Amygdala (tissue), 56 donors: ENCODE measurements at regions not wholly inside any gene's neighbourhood (a gene's known extent, or its start where the extent isn't known, plus 50 kb on each side); places are given as distances from the start of the nearest gene placed in this dataset.
"Not testable (repeated sequence)": the region's sequence is repeated elsewhere in the genome, so short reads cannot be mapped to it uniquely, and the experiment has no call there.

Experiments
- DNase-seq, 56 donors: peaks; one replicate each; lab custom pipeline; 2025; lab: John Stamatoyannopoulos, UW

DNA sequence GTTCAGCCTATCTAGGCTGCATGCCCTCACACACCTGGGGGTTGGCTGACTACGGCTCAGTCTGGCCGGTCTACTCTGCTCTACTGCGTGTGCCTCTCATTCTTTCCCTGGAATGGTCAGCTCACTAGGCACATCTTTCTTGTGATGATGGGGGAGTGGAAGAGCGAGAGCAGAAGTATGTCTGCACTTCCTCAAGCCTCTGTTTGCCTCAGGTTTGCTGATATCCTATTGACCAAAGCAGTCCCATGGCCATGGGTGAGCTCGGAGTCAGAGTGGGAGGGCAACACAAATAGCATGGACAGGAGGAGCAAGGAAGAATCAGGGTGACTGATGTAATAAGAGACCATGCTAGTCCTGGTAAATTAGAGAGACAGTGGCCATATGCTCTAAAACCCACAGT lies 167.9 kb upstream of the PRICKLE2 start:
- no peak for DNase-seq

DNA sequence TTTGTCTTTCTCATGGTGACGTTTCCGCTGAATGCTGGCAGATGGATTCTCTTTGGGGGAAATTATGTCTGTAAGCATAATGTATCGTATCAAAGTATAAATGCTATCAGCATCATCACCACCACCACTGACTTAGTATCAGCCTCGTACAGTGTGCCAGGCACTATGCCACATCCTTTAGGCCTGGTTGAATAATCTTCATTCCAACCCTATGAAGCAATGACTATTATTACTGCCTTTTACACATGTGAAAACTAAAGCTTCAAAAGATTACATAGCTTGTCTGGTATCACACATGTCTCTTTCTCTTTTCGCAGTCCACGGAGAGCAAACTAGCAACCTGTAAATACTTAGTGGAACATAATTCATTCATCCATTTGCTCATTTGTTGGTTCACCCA lies 166.7 kb upstream of the PRICKLE2 start:
- DNase-seq = no peak

DNA sequence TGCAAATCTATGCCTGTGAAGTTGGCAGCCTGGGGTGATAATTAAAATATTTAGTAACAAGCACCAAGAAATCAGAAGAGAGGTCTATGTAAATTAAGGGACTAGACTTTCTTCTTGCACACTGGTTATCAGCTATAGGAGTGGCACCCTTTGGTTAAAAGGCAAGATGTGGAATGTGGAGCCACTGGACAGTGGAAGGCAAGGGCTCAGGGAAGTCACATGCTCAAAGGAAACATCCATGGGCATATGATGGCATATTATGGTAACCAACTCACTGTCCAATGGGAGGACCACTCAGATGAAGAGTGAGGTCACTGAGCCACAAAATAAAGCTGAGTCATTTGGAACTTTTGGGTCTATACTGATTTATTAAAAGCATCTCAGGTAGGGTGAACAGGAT lies 165.6 kb upstream of the PRICKLE2 start:
- no peak for DNase-seq

DNA sequence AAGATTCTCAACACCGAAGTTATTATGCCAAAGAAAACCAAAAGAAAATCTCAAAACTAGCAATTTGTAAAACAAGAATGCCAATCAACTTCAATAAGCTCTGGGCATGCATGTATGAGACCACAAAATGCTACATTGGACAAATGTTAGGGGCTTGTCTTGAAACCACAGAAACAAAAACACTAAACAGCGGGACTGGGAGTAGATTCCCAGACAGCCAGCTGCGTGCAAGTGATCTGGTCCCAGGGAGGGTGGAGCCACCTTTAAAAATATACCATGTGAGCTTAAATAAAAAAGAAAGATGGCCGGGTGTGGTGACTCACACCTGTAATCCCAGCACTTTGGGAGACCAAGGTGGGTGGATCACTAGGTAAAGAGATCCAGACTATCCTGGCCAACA lies 163.6 kb upstream of the PRICKLE2 start:
- DNase-seq = no peak

DNA sequence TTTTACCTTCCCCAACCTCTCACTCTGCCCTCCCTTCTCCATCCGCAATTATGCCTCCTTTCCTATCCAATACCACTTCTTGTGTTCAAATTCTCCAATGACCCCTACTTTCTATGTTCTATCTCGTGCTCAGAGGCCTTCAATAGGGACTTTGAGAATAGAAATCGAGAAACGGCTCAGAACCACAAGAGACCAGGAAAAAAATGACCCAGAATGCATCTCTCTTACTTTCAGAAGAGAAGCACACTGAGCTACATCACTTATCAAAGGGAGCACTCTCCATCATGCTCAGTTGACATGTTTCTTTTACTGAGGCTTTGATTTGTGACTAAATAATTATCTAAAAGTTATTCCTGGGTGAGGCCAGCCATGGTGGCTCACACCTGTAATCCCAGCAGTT lies 162.4 kb upstream of the PRICKLE2 start:
- no peak for DNase-seq

DNA sequence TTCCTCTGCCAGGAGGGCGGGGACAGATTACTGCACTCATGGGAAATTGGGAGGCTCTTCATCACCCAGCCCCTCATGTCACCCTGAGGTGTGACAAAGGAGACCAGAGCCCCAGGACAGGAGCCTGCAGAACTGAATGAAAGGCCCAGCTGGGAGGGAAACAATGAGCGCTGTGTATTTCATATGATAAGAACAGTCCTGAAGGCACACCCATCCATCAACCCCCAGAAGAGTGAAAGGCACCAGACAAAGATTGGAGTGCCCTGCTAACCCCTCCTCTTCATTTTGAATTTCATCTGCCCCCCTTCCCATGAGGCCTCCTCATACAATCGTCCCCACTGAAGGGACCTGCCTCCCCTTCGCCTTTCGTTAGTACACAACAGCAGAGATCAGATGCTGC lies 160.0 kb upstream of the PRICKLE2 start:
- DNase-seq = no peak

DNA sequence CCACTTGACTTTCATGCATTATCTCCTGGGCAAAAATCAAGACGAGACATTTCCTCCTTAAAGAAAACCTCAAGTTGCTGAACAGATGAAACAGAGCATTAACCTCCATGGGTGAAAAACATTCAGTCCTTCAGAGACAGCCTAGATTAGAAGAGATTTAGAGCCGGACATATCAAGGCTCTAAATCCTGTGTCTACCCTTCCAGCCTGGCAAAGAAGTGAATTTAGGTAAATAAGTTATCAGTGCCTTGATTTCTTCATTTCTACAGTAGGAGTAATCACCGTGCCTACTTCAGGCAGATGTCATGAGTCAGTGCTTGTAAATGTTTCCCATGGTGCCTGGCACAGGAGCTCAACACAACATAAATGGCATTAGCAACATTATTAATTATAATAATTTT lies 159.3 kb upstream of the PRICKLE2 start:
- no peak for DNase-seq

DNA sequence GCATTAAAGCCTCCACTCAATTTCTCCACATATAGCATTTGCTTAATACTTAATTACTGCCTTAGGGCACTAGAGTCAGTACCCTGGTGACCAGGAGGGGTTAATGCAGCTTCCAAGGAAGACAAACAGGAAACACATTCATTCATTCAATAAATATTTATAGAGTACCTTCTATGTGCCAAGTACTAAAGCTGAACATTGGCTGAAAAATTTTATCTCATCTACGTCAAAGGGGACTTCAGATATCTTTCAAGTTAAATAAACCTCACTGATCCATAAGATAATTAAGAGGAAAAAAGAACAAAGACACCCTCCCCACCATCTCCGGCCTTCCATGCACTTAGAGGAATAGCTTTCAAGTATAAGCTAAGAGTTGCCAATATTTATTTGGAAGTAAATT lies 156.9 kb upstream of the PRICKLE2 start:
- DNase-seq = no peak

DNA sequence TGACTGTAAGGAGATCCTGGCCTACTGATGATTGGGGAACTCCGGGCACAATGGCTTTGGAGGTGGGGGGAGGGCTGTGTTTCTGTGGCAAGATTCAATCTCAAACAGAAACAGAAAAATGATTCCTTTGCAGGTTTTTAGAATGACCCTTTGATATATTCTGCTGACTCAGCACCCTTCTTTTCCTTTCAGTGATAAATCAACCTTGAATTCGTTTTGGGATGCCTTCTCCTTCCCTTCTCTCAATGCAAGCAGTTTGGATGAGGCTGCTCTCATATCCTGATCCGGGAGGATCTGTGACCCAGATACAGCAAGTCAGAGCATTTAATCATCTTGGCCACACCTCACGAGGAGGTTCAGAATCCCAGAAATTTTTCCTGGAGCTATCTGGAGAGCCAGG lies 156.1 kb upstream of the PRICKLE2 start:
- no peak for DNase-seq

DNA sequence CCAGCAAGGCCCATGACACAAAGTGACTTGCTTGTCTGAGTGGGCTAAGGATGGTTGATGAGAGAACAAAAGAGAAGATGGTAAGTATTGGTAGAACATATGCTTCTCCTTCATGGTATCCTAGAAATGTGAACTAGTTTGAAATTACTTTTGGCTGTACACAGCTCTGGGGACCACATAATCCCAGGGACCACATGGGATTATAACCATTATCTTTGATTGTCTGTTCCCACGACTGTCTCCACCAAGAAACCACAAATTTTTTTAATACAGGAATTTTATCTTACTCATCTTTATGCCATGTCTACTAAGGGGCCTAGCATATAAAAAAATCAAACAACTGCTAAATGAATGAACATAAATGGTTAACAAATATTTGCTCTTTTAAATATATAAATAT lies 155.3 kb upstream of the PRICKLE2 start:
- no peak for DNase-seq

DNA sequence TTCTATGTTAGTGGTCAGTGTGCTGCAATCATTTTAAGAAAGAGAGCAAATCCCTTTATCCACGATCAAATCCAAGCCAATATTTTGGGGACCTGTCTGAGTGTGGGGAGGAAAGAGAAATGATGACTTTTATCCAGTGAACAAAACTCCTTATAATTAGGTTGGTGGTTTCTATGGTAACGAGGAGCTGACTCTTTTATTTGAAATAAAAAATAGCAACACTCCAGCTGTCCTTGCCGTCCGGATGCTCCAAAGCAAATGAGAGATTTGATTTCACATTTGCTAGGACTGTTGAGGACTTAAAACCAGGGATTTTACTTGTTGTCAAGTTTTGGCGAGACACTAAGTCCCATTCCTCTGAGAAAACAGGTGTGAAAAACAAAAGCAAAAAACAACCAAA lies 154.0 kb upstream of the PRICKLE2 start:
- DNase-seq = peak in 1 of 56 donors; percentile 14

DNA sequence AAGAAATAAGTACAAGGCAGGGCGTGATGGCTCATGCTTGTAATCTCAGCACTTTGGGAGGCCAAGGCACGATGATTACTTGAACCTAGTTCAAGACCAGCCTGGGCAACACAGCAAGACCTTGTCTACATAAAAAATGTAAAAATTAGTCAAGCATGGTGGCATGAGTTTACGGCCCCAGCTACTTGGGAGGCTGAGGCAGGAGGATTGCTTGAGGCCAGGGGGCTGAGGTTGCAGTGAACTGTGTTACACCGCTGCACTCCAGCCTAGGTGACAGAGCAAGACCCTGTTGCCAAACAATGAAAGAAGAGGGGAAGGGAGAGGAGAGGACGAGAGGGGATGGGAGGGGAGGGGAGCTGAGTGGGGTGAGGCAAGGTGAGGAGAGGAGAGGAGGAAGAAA lies 152.7 kb upstream of the PRICKLE2 start:
- DNase-seq = no peak

DNA sequence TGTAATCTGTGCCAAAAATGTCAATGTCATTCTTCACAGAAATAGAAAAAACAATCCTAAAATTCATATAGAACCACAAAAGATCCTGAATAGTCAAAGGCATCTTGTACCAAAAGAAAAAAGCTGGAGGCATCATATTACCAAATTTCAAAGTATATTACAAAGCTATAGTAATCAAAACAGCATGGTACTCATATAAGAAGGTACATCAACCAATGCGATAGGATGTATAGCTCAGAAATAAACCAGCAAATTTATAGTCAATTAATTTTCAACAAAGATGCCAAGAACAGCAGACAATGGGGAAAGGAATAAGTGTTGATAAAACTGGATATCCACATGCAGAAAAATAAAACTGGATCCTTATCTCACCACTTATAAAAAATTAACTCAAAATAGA lies 150.5 kb upstream of the PRICKLE2 start:
- no peak for DNase-seq

DNA sequence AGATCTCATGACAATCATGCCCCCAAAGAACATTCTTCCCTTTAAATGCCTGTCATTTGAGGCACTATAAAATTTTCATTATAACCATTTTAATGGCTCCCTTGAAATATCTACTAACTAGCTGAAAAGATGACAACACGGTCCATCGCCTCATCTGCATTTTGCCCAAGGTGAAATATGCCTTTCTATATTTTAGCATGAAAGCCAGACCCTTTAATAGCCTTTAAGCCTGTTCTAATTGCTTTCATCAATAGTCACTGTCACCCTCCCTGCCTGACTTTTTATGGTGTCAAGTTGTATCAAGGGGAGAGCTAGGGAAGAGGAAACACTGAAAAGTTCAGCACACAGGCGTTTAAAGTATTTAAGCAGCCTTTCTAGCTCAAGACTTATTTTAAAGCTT lies 144.1 kb upstream of the PRICKLE2 start:
- no peak for DNase-seq

DNA sequence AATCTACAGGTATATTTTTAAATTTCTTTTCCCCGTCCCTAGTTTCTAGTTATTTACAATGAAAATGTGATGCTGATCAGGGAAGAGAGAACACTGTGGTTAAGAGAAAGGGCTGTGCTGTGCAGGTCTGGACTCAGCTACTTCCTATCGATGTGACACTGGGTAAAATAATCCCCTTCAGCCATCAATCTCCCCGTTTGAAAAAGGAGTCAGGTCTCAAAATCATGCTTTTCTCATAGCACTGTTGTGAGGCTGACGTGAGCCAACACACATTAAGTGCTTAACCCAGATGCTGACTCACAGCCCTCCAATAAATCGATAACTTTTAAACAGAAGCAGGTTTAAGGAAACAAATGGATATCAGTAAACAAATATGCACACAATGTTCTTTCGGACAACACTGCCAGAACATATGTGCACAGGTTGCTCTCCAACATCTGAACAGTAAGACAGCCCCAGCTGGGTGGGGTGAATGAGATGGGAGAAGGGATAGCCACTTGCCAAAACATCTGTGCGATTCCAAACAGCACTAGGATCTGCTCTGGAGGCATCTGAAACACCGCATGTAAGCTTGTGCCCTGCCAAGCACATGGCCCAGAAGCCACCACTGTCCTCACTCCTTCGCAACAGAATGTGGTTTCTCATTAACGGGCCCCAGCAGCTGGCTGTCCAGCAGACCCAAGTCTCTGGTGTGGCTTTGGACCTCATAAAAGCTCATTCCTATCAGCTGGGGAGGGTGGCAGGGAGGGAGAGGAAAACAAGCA lies 143.2 kb upstream of the PRICKLE2 start:
- DNase-seq = no peak

DNA sequence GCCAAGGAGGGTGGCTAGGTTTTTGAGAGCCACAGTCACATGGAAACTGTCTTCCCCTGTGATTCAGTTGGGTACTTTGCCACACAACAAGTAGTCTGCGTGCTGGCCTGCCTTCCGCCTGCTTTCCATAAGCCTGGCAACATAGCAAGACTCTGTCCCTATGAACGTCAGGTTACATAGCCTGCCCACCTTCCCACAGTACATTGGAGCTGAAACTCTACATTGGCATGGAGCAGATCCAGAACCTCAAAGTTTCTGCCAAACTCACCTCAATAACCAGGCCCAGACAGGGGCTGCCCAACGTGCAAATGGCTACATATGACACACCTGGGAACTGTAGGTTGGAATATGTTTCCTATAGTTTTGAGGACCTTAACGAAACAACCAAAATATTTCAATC lies 140.6 kb upstream of the PRICKLE2 start:
- no peak for DNase-seq

DNA sequence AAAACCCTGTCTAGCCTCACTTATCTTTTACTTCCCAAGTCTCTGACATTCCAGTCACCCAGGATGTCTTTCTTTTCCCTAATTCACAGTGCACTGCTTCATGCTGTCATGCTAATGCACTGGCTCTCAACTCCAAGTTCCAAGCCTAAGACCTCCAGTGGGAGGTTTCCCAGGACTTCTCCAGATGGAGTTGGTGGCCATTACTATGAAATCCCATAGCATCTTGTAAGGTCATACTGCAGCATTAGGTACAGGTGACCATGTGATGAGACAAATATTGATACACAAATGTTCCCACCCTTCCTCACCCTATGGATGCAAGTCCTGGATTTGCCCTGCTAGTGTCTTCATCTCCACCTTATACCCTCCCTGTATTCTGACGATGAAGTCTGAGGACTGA lies 138.6 kb upstream of the PRICKLE2 start:
- no peak for DNase-seq

DNA sequence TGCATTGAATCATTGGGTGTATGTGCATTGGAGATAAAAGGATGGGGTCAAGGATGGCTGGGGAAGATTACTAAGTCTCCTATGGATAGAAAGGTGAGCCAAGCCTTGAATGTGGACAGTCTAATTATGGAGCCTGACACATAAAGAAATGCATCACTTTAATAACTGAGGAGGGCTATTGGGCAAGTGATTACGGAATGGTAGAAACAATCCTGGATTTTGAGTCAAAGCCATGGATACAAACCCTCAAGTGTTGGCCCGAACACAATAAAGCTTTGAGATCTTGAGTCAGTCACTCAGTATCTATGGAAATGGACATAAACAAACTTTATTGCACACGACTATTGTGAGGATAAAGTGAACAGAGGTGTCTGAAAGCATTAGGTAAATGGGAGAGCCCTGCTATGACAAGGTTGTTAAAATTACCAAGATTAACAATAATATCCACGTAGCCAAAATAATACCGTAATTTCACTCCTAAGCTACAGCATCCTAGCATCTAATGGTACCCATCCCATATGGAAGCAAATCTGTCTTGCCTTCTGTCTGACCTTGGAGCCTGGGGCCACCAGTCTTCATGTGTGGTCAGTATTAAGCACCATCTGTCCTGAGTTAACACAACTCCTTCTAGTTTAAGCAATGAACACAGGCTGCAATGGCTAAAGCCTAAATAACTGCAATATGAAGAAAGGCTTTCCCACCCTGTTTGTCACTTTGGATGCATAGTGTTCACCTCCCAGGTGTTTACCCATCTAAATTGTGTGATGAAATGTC lies 136.9 kb upstream of the PRICKLE2 start:
- DNase-seq = no peak

DNA sequence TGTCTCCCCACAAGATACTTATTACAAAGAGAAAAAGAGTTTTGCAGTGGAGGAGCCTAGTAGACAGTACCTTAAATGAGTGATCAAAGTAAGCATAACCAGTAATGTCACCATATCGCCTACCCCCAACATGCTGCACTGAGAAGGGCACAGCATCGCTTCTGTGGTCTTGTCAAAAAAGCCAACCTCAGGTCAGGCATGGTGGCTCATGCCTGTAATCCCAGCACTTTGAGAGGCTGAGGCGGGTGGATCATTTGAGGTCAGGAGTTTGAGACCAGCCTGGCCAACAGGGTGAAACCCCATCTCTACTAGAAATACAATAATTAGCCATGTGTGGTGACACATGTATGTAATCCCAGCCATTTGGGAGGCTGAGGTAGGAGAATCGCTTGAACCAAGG lies 135.8 kb upstream of the PRICKLE2 start:
- not testable (repeated sequence) for DNase-seq

DNA sequence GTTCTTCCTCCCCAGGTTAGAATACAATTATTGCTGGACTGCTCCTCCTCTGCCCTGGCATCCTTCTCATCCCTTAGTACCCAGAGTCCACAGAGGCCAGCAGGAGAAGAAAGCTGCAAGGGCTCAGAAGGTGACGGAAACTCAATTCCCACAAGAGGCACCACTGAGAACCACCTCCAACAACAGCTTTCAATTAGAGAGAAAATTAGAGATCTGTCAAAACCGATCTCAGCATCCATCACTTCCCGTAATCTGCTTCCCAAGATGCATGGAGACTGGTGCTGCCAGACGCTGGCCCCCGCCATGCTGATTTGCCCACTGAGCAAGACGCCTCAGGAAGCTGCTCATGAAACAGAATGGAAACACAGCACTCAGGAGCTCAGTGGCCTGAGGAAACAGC lies 135.0 kb upstream of the PRICKLE2 start:
- DNase-seq = no peak

DNA sequence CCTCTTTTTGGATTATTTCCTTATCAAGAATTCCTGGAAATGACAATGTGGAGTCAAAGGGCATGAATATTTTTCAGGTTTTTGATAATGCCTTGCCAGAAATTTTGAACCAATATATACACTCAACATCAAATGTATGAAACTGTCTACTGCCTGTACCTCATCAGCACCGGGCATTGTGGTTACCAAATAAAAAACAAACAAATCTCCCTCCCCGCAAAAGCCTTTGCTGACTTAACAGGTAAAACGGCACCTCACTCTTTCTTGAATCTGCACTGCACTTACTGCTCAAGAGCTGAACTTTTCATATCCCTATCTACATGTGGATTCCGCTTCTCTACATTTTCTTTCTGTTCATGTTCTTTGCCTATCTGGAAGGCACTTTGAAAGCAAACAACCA lies 134.5 kb upstream of the PRICKLE2 start:
- DNase-seq = no peak

DNA sequence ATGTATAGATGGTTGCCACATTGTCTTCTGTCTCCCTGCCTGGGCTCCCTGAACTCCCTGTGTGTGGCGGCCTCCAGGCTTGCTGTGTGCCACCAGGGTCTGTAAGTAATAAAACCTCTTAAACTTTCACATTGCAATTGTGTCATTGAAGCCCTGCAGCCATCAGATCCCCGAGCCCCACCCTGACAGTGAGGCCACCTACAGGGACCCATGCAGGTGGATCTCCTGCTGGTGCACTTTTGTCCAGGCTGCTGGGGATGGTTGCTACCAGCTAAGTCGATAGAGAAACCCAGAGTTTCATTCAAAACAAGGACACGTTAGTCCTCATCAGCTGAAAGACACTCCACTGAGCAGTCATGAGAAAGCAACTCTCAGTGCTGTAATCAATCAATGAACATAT lies 133.6 kb upstream of the PRICKLE2 start:
- DNase-seq = no peak
